ENCODE measurements at regions not wholly inside any gene's neighbourhood (a gene's known extent, or its start where the extent isn't known, plus 50 kb on each side); places are given as distances from the start of the nearest gene placed in this dataset.

GRCh38 chr21:23780326-23780725 is 1827.0 kb downstream of the MRPL39 start:
- TF ChIP-seq EZH2 (IDR thresholded peaks at IDR 0.05): no peak
- TF ChIP-seq POLR2AphosphoS5 (IDR thresholded peaks at IDR 0.05; ENCODE audit: borderline replicate concordance, low read depth, low read length): no peak
- no peak for TF ChIP-seq FOXP2 (optimal IDR thresholded peaks at IDR 0.05; ENCODE audit: control extremely low read depth, extremely low read length, insufficient read depth)

Measured in SK-N-MC (cell line).